K562 (cell line): ENCODE measurements at regions not wholly inside any gene's neighbourhood (a gene's known extent, or its start where the extent isn't known, plus 50 kb on each side); places are given as distances from the start of the nearest gene placed in this dataset.

Experiments used
- ATAC-seq: fragments of 200-7000 bp; cut with Tn5 transposase; 3 replicates; pipeline ENCODE4 v1.9.1; 2020; ENCODE audit warnings: moderate library complexity
- BruUV-seq: library from RNA; stranded (reverse); fragments of 400-500 nt; replicated peaks from 2 replicates; lab custom pipeline; 2021; lab: Mats Ljungman, UMichigan
- CTCF ChIA-PET: fragments of 300-600 bp; formaldehyde crosslinking; extraction: SDS; loops from one replicate; lab custom pipeline; 2021; ENCODE audit warnings: low intra/inter-chr PET ratio; lab: Yijun Ruan, JAX
- POLR2A ChIA-PET: fragments of 300-600, 350-650 bp; sonication (Branson Sonifier 250); formaldehyde crosslinking; extraction: SDS; loops from one replicate; lab custom pipeline; 2021; ENCODE audit warnings: antibody characterized with exemption, inconsistent platforms; lab: Yijun Ruan, JAX
- DNase-seq, 4 experiments: peaks; one replicate each; pipeline versions ENCODE4 v3.0.0 to v3.0.0-alpha.2; 2011 to 2018; ENCODE audit warnings: low spot score in 3 of 4, mixed read lengths in 3 of 4; ENCODE audit errors: extremely low read depth in 1 of 4
- FAIRE-seq: peaks from 2 replicates; lab custom pipeline; 2011; peaks lifted over from hg19 to GRCh38; lab: Jason Lieb, UNC
- H2AFZ ChIP-seq: 2 replicates; pipeline ENCODE4 v1.6.0; 2011; ENCODE audit warnings: low read depth, low read length, control low read depth, inconsistent platforms
- H3K27ac ChIP-seq: fragments of 200-600 bp; 3 replicates; pipeline ENCODE4 v1.8.0; 2011; ENCODE audit warnings: low read depth, mild to moderate bottlenecking, control low read depth, inconsistent platforms, low read length, moderate library complexity, mixed read lengths; ENCODE audit errors: extremely low read depth
- H3K27me3 ChIP-seq, 2 experiments: fragments of 300-600 bp in 1 of 2; 2 replicates in 1 of 2; 3 replicates in 1 of 2; pipeline versions ENCODE4 v1.6.0 to v1.8.0; 2011; ENCODE audit warnings: inconsistent platforms in 2 of 2, low read length in 2 of 2, mild to moderate bottlenecking in 1 of 2, mixed read lengths in 1 of 2, moderate library complexity in 1 of 2; ENCODE audit not compliant: control insufficient read depth in 2 of 2, insufficient read depth in 2 of 2
- H3K36me3 ChIP-seq: fragments of 300-600 bp; 3 replicates; pipeline ENCODE4 v1.8.0; 2011; ENCODE audit warnings: mild to moderate bottlenecking, low read length, inconsistent platforms; ENCODE audit not compliant: control insufficient read depth, insufficient read depth
- H3K4me1 ChIP-seq, 2 experiments: fragments of 200-600 bp in 1 of 2; replicated peaks in 1 of 2; 2 replicates in 1 of 2; 3 replicates in 1 of 2; pipeline versions ENCODE4 v1.5.1 to v1.8.0; 2011; ENCODE audit warnings: inconsistent platforms in 2 of 2, low read length in 2 of 2, mild to moderate bottlenecking in 1 of 2, mixed read lengths in 1 of 2, moderate library complexity in 1 of 2; ENCODE audit not compliant: control insufficient read depth in 2 of 2, insufficient read depth in 2 of 2
- H3K4me2 ChIP-seq: 2 replicates; pipeline ENCODE4 v1.6.1; 2011; ENCODE audit warnings: low read length, control low read depth, inconsistent platforms, mixed read lengths; ENCODE audit not compliant: insufficient read depth
- H3K4me3 ChIP-seq: fragments of 200-600 bp; sonication (generic), shearing (Covaris generic); 2 replicates; pipeline ENCODE4 v1.5.1; 2016; ENCODE audit warnings: control low read depth, inconsistent platforms
- H3K79me2 ChIP-seq: fragments of 200-600 bp; 3 replicates; pipeline ENCODE4 v1.8.0; 2011; ENCODE audit warnings: low read length, inconsistent platforms; ENCODE audit not compliant: control insufficient read depth, insufficient read depth
- H3K9ac ChIP-seq, 2 experiments: 2 replicates each; pipeline versions ENCODE4 v1.6.0 to v1.6.1; 2011; ENCODE audit warnings: low read depth in 2 of 2, low read length in 2 of 2, control low read depth in 1 of 2, inconsistent platforms in 1 of 2, mild to moderate bottlenecking in 1 of 2, mixed read lengths in 1 of 2; ENCODE audit not compliant: insufficient read depth in 1 of 2
- H3K9me1 ChIP-seq: one replicate; pipeline ENCODE4 v1.6.0; 2011; ENCODE audit warnings: inconsistent platforms, mild to moderate bottlenecking, low read length, moderate library complexity; ENCODE audit not compliant: control insufficient read depth, insufficient read depth
- H3K9me3 ChIP-seq: replicated peaks from 2 replicates; pipeline ENCODE4 v1.5.1; 2011; ENCODE audit warnings: low read depth, low read length, inconsistent platforms; ENCODE audit not compliant: control insufficient read depth, insufficient read depth
- H4K20me1 ChIP-seq: replicated peaks from 2 replicates; pipeline ENCODE4 v1.6.1; 2011; ENCODE audit warnings: low read length, inconsistent platforms, mixed read lengths; ENCODE audit not compliant: control insufficient read depth, insufficient read depth
- FOXJ2 ChIP-seq: fragments of 200-800 bp; sonication (Bioruptor generic); IDR thresholded peaks from 2 replicates; pipeline ENCODE4 v1.6.1; 2016; ENCODE audit warnings: missing genetic modification characterization, missing compliant biosample characterization
- GTF2A2 ChIP-seq: IDR thresholded peaks from 2 replicates; pipeline ENCODE4 v1.6.1; 2016; ENCODE audit warnings: mild to moderate bottlenecking, missing genetic modification characterization, missing compliant biosample characterization
- NCOA6 ChIP-seq: fragments of 450-650 bp; IDR thresholded peaks from 2 replicates; pipeline ENCODE4 v1.6.1; 2017; ENCODE audit warnings: mild to moderate bottlenecking
- PTTG1 ChIP-seq: fragments of 450-650 bp; IDR thresholded peaks from 2 replicates; pipeline ENCODE4 v1.6.1; 2016; ENCODE audit warnings: low read depth, mild to moderate bottlenecking, missing genetic modification characterization, missing compliant biosample characterization
- RAD51 ChIP-seq: fragments of 450-650 bp; IDR thresholded peaks from 2 replicates; pipeline ENCODE4 v1.7.1; 2016; ENCODE audit warnings: low read depth, mild to moderate bottlenecking, borderline replicate concordance
- RBM25 ChIP-seq: fragments of 200-400 bp; formaldehyde crosslinking; IDR thresholded peaks from 2 replicates; pipeline ENCODE4 v1.6.1; 2018; ENCODE audit warnings: low read length, low read depth, moderate library complexity; ENCODE audit not compliant: severe bottlenecking
- RNF2 ChIP-seq: sonication (generic); IDR thresholded peaks from 2 replicates; pipeline ENCODE4 v1.6.1; 2016
- SP1 ChIP-seq: sonication (generic); formaldehyde crosslinking; IDR thresholded peaks from 2 replicates; pipeline ENCODE4 v1.8.1; 2022; ENCODE audit warnings: mild to moderate bottlenecking, missing genetic modification reagents
- ZNF146 ChIP-seq: IDR thresholded peaks from one replicate; pipeline ENCODE4 v1.6.1; 2018; ENCODE audit warnings: missing compliant biosample characterization; ENCODE audit not compliant: unreplicated experiment
- ZNF699 ChIP-seq: fragments of 250-450 bp; sonication (Bioruptor Pico); IDR thresholded peaks from 2 replicates; pipeline ENCODE4 v1.8.0; 2021; ENCODE audit warnings: mild to moderate bottlenecking, moderate library complexity; ENCODE audit not compliant: insufficient replicate concordance
- ZNF76 ChIP-seq: fragments of 250-450 bp; sonication (Bioruptor Pico); IDR thresholded peaks from 2 replicates; pipeline ENCODE4 v1.4.0; 2020; ENCODE audit warnings: mild to moderate bottlenecking, moderate library complexity, borderline replicate concordance
- WGBS: fragments of 100-300 bp; shearing (Covaris generic); methylation state at CpG from one replicate; pipeline ENCODE4 v1.1.6; 2016; ENCODE audit warnings: low coverage, mixed read lengths; ENCODE audit not compliant: insufficient coverage; ENCODE audit errors: missing lambda C conversion rate; 5-methylcytosine and 5-hydroxymethylcytosine counted together
- in situ Hi-C: fragments of 300-500 bp; cut with MboI; formaldehyde crosslinking; loops from 4 replicates; pipeline ENCODE4 v1.15.0; 2018; ENCODE audit warnings: inconsistent platforms, mixed read lengths
- intact Hi-C: fragments of 100-400 bp; cut with micrococcal nuclease; formaldehyde crosslinking; loops from 2 replicates; pipeline ENCODE4 v1.14.2; 2022
- TF ChIP-seq, protein P1 (sequence below): fragments of 250-450 bp; sonication (Bioruptor Pico); IDR thresholded peaks from 2 replicates; pipeline ENCODE4 v1.4.0; 2020; ENCODE audit warnings: mild to moderate bottlenecking, moderate library complexity
- TF ChIP-seq, protein P2 (sequence below), 3 experiments: IDR thresholded peaks in 2 of 3; conservative IDR thresholded peaks in 1 of 3; 2 replicates each; pipeline ENCODE4 v1.5.1; 2011 to 2012; ENCODE audit warnings: low read length in 3 of 3, mild to moderate bottlenecking in 3 of 3, control low read depth in 2 of 3, improper control_type of control experiment in 1 of 3, inconsistent platforms in 1 of 3, low read depth in 1 of 3, mixed read lengths in 1 of 3, moderate library complexity in 1 of 3; ENCODE audit not compliant: insufficient read depth in 2 of 3

DNA sequence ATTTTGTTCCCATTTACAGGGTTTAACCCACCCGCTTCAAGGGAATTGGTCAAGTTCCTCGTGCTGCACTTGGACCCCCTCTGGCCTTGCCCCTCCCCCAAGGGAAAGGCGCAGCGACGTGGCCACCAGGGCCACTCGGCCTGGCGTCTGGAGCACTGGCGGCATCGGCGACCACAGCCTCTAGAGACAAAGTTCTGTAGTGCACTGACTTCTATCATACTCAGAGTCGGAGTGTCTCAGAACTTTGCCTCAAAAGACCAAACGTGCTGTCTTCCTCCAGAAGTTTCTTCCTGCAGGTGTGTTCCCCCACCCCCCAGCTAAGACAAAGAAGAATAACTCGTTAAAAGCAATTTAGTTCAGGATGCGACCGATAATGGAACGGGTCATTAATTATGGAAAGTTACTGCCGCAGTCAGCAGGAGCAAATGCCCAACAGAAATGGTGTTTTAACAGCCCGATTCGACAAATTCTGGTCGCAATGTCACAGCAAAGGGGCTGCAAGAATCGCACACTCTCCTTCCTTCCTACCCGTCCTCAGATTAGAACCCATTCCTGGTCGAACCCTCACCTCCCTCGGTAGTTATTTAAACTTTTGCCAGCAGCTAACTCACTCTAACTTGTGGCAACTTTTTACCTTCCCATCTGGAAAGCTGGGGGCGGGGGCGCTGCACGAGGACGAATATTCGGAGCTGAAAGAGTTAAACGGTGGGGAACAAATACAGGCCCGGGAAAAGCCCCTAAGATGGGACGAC, 202.1 kb upstream of the NFE2L3 start (continued):
- TF ChIP-seq, protein P1, sequence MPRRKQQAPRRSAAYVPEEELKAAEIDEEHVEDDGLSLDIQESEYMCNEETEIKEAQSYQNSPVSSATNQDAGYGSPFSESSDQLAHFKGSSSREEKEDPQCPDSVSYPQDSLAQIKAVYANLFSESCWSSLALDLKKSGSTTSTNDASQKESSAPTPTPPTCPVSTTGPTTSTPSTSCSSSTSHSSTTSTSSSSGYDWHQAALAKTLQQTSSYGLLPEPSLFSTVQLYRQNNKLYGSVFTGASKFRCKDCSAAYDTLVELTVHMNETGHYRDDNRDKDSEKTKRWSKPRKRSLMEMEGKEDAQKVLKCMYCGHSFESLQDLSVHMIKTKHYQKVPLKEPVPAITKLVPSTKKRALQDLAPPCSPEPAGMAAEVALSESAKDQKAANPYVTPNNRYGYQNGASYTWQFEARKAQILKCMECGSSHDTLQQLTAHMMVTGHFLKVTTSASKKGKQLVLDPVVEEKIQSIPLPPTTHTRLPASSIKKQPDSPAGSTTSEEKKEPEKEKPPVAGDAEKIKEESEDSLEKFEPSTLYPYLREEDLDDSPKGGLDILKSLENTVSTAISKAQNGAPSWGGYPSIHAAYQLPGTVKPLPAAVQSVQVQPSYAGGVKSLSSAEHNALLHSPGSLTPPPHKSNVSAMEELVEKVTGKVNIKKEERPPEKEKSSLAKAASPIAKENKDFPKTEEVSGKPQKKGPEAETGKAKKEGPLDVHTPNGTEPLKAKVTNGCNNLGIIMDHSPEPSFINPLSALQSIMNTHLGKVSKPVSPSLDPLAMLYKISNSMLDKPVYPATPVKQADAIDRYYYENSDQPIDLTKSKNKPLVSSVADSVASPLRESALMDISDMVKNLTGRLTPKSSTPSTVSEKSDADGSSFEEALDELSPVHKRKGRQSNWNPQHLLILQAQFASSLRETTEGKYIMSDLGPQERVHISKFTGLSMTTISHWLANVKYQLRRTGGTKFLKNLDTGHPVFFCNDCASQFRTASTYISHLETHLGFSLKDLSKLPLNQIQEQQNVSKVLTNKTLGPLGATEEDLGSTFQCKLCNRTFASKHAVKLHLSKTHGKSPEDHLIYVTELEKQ: no peak
- TF ChIP-seq, all 486 proteins: peak for 39

DNA sequence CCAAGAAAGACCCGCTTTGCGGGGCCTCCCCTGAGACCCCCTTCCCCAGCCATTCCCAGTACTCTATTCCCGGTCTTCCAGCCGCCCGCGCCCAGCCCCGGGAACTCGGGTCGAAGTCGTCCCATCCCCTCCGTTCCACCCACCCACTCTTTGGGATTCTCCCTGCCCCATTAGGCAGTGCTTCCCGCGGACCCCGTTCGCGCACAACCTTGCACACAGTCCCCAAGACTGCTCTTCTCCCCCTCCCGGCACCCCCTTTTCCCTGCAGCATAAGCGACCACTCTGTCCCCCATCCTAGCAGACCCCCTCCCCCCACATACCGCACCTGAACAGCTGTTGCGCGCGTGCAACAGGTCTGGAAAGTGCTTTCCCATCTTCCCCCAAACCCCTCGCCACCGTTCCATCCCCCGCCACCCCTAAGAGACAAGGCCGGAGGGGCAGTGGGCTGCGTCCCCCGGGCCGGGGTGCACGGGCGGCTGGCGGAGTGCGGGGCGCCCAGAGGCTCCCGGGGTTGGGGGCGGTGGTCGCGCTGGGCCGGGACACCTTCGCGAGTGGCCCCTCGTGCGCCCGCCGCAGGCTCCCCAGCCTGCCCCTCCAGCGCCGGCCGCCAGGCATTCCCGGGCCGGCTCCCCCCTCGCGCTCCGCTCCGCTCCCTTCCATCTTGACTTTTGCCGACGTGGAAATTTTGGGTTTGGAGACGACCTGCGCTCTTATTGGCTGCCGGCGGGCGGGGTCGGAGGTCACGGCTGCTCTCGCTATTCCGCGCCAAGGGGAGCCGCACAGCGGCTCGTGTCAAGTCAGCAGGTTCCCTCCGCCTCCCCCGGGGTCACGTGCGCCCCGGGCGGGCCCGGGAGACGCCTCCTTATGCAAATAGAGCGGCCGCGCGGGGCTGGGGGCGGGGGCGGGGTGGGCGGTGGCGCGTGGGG, 201.2 kb upstream of the NFE2L3 start:
- ATAC-seq: peak; percentile 98
- Histone ChIP-seq H3K4me2 (peak overlapping the region; percentile 92), H4K20me1 (no peaks in the 10 kb centered on the region), H3K36me3 (peaks cover 8% of the 10 kb centered on the region; the same call in 1 of the 3 replicates), H2AFZ (peak overlapping the region; percentile 63), H3K27ac (peak overlapping the region; percentile 79), H3K9me1 (no peaks in the 10 kb centered on the region), H3K9me3 (no peaks in the 10 kb centered on the region), H3K4me1 (peaks cover 13 to 20% of the 10 kb centered on the region in 2 experiments), H3K27me3 (peaks cover 0 to 3% of the 10 kb centered on the region in 2 experiments; a peak in 1 of 5 replicates), H3K9ac (peak overlapping the region; percentile 77 to 94), H3K4me3 (peak overlapping the region; percentile 80), H3K79me2 (peaks cover 23% of the 10 kb centered on the region)
- DNase-seq: peak in 3 of 4 experiments; percentile 39 to 97 (median 95)
- BruUV-seq: no TSS peak
- WGBS: 2% methylated on average over 47 of the region's 86 CpGs
- ChIA-PET POLR2A (interaction anchor here (0.7 to 1.1 kb wide), 2 partner anchors 10 to 20 kb away, joined by 3 to 9 read pairs; no protein-coding TSS in a partner anchor), CTCF (interaction anchor here (0.6 to 0.7 kb wide), 2 partner anchors 414 to 851 kb away, joined by 3 to 6 read pairs; no protein-coding TSS in a partner anchor)
- FAIRE-seq: peak; percentile 37
- in situ Hi-C loops (no loop called here), intact Hi-C loops (no loop called here)
- TF ChIP-seq ZNF76 (no peak), RBM25 (peak; percentile 33), RAD51 (peak; percentile 92), SP1 (CRISPR knock-in tag) (peak; percentile 56), ZNF699 (CRISPR knock-in tag) (no peak), ZNF146 (CRISPR knock-in tag) (no peak), NCOA6 (no peak), FOXJ2 (tag) (no peak), PTTG1 (tag) (no peak), GTF2A2 (tag) (no peak), RNF2 (no peak)
- TF ChIP-seq, protein P2, sequence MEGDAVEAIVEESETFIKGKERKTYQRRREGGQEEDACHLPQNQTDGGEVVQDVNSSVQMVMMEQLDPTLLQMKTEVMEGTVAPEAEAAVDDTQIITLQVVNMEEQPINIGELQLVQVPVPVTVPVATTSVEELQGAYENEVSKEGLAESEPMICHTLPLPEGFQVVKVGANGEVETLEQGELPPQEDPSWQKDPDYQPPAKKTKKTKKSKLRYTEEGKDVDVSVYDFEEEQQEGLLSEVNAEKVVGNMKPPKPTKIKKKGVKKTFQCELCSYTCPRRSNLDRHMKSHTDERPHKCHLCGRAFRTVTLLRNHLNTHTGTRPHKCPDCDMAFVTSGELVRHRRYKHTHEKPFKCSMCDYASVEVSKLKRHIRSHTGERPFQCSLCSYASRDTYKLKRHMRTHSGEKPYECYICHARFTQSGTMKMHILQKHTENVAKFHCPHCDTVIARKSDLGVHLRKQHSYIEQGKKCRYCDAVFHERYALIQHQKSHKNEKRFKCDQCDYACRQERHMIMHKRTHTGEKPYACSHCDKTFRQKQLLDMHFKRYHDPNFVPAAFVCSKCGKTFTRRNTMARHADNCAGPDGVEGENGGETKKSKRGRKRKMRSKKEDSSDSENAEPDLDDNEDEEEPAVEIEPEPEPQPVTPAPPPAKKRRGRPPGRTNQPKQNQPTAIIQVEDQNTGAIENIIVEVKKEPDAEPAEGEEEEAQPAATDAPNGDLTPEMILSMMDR (IDR thresholded peaks at IDR 0.05 in 2 of 3, conservative IDR thresholded peaks at IDR 0.05 in 1 of 3; ENCODE audit: insufficient read depth in 2 of 3, low read depth in 1 of 3, low read length in 3 of 3): 0 out of 6 replicates have a peak, but pooled peaks of 1 of the 3 experiments have one; percentile 2
